ENCODE measurements at regions not wholly inside any gene's neighbourhood (a gene's known extent, or its start where the extent isn't known, plus 50 kb on each side); places are given as distances from the start of the nearest gene placed in this dataset.

- no peak for TF ChIP-seq CTCF (IDR thresholded peaks at IDR 0.05)
Measured at GRCh38 chr10:88036126-88036525, 172.7 kb downstream of the PTEN start.

- TF ChIP-seq CTCF (IDR thresholded peaks at IDR 0.05): no peak
Measured at GRCh38 chr10:88037623-88038022, 174.2 kb downstream of the PTEN start.

- TF ChIP-seq CTCF (IDR thresholded peaks at IDR 0.05): no peak
Measured at GRCh38 chr10:88038268-88038667, 174.8 kb downstream of the PTEN start.

GRCh38 chr10:88039496-88040200, 176.2 kb downstream of the PTEN start:
- TF ChIP-seq CTCF (IDR thresholded peaks at IDR 0.05): no peak

GRCh38 chr10:88041243-88042159, 178.1 kb downstream of the PTEN start:
- TF ChIP-seq CTCF (IDR thresholded peaks at IDR 0.05): no peak

GRCh38 chr10:88042160-88043100, 179.0 kb downstream of the PTEN start:
- no peak for TF ChIP-seq CTCF (IDR thresholded peaks at IDR 0.05)

GRCh38 chr10:88045096-88045495, 181.7 kb downstream of the PTEN start:
- no peak for TF ChIP-seq CTCF (IDR thresholded peaks at IDR 0.05)
